Brain microvascular endothelial cell (primary cell): ENCODE measurements at regions not wholly inside any gene's neighbourhood (a gene's known extent, or its start where the extent isn't known, plus 50 kb on each side); places are given as distances from the start of the nearest gene placed in this dataset.
"Not testable (repeated sequence)": the region's sequence is repeated elsewhere in the genome, so short reads cannot be mapped to it uniquely, and the experiment has no call there.

Experiments used
- DNase-seq: peaks from one replicate; pipeline ENCODE4 v3.0.0-alpha.2; 2020
- H3K27ac ChIP-seq: fragments of 250-450 bp; sonication (Bioruptor Pico); 2 replicates; pipeline ENCODE4 v1.5.1; 2020; ENCODE audit warnings: mild to moderate bottlenecking, moderate library complexity
- H3K27me3 ChIP-seq: fragments of 250-450 bp; sonication (Bioruptor Pico); replicated peaks from 2 replicates; pipeline ENCODE4 v1.5.1; 2020; ENCODE audit warnings: mild to moderate bottlenecking
- H3K36me3 ChIP-seq: fragments of 250-450 bp; sonication (Bioruptor Pico); replicated peaks from 2 replicates; pipeline ENCODE4 v1.5.1; 2020; ENCODE audit warnings: mild to moderate bottlenecking
- H3K4me3 ChIP-seq: 2 replicates; pipeline ENCODE4 v1.5.1; 2011; ENCODE audit warnings: low read depth, mild to moderate bottlenecking, control low read depth, low read length, moderate library complexity
- in situ Hi-C: cut with HindIII; loops from 2 replicates; pipeline ENCODE4 v1.10.0; 2017; ENCODE audit warnings: low sequenced_read_pairs, low pct_ligation_motif_present
- TF ChIP-seq, protein P1 (sequence below): IDR thresholded peaks from 2 replicates; pipeline ENCODE4 v1.5.1; 2011; ENCODE audit warnings: low read depth, mild to moderate bottlenecking, moderate library complexity, low read length, control low read depth, inconsistent platforms; ENCODE audit errors: missing control alignments

DNA sequence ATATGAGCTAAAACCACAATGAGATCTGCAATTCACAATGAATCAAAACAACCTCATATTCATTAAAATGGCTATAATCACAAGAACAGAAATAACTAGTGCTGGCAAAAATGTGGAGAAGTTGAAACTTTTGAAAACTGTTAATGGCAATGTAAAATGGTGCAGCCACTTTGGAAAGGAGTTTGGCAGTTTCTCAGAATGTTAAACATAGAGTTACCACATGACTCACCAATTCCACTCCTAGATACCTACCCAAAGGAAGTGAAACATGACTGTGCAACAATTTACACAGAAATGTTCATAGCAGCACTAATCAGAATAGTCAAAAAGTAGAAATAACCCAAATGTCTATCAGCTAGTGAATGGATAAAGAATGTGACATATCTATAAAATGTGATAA is 862.2 kb downstream of the DTWD2 start:
- H3K36me3 ChIP-seq: no peaks in the 10 kb centered on the region
- in situ Hi-C loops: no loop called here
- no peak overlapping the region for H3K27ac ChIP-seq
- TF ChIP-seq, protein P1, sequence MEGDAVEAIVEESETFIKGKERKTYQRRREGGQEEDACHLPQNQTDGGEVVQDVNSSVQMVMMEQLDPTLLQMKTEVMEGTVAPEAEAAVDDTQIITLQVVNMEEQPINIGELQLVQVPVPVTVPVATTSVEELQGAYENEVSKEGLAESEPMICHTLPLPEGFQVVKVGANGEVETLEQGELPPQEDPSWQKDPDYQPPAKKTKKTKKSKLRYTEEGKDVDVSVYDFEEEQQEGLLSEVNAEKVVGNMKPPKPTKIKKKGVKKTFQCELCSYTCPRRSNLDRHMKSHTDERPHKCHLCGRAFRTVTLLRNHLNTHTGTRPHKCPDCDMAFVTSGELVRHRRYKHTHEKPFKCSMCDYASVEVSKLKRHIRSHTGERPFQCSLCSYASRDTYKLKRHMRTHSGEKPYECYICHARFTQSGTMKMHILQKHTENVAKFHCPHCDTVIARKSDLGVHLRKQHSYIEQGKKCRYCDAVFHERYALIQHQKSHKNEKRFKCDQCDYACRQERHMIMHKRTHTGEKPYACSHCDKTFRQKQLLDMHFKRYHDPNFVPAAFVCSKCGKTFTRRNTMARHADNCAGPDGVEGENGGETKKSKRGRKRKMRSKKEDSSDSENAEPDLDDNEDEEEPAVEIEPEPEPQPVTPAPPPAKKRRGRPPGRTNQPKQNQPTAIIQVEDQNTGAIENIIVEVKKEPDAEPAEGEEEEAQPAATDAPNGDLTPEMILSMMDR: no peak
- H3K4me3 ChIP-seq: no peak overlapping the region
- H3K27me3 ChIP-seq: no peaks in the 10 kb centered on the region
- DNase-seq: peak; percentile 23

- TF ChIP-seq, protein P1: no peak
- Histone ChIP-seq H3K4me3 (no peak overlapping the region), H3K36me3 (no peaks in the 10 kb centered on the region), H3K27ac (no peak overlapping the region), H3K27me3 (no peaks in the 10 kb centered on the region)
- in situ Hi-C loops: no loop called here
- no peak for DNase-seq
Observed at GRCh38 chr5:118125687-118126086, 862.7 kb downstream of the DTWD2 start.

DNA sequence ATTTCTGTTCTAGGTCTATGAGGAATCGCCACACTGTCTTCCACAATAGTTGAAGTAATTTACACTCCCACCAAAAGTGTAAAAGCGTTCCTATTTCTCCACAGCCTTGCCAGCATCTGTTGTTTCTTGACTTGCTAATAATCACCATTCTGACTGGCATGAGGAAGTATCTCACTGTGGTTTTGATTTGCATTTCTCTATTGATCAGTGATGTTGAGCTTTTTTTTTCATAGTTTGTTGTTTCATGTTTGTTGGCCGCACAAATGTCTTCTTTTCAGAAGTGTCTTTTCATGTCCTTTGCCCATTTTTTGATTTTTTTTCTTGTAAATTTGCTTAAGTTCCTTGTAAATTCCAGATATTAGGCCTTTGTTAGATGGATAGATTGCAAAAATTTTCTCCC is 867.1 kb downstream of the DTWD2 start:
- Histone ChIP-seq H3K27ac (no peak overlapping the region), H3K4me3 (no peak overlapping the region), H3K36me3 (no peaks in the 10 kb centered on the region), H3K27me3 (no peaks in the 10 kb centered on the region)
- in situ Hi-C loops: no loop called here
- TF ChIP-seq, protein P1: no peak
- DNase-seq: no peak

GRCh38 chr5:118115791-118116190 is 872.6 kb downstream of the DTWD2 start:
- Histone ChIP-seq H3K27ac (no peak overlapping the region), H3K36me3 (no peaks in the 10 kb centered on the region), H3K27me3 (no peaks in the 10 kb centered on the region), H3K4me3 (no peak overlapping the region)
- TF ChIP-seq, protein P1: no peak
- no peak for DNase-seq
- in situ Hi-C loops: no loop called here

DNA sequence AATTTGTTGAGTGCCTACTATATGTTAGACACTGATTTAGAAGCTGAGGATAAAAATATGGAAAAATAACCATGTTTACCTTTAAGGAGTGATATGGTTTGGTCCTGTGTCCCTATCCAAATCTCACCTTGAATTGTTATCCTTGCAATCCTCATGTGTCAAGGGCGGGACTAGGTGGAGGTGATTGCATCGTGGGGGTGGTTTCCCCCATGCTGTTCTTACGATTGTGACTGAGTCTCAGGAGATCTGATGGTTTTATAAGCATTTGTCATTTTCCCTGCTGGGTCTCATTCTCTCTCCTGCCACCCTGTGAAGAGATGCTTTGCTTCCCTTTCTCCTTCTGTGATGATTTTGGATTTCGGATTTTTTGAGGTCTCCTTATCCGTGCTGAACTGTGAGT is 876.4 kb downstream of the DTWD2 start:
- Histone ChIP-seq H3K27ac (no peak overlapping the region), H3K4me3 (no peak overlapping the region), H3K36me3 (no peaks in the 10 kb centered on the region), H3K27me3 (no peaks in the 10 kb centered on the region)
- DNase-seq: no peak
- in situ Hi-C loops: no loop called here
- TF ChIP-seq, protein P1: no peak

DNA sequence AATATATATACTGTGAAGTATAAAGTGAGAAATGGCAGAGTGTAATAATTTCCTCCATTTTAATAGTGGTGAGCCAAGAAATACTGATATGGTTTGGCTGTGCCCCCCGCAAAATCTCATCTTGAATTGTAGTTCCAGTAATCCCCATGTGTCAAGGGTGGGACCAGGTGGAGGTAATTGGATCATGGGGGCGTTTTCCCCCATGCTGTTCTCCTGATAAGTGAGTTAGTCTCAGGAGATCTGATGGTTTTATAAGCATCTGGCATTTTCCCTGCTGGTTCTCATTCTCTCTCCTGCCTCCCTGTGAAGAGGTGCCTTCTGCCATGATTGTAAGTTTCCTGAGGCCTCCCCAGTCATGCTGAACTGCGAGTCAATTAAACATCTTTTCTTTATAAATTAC is 881.1 kb downstream of the DTWD2 start:
- in situ Hi-C loops, H3K27me3 ChIP-seq, DNase-seq, H3K4me3 ChIP-seq, H3K36me3 ChIP-seq, H3K27ac ChIP-seq: not testable (repeated sequence)
